GM12878 (cell line): ENCODE measurements at regions not wholly inside any gene's neighbourhood (a gene's known extent, or its start where the extent isn't known, plus 50 kb on each side); places are given as distances from the start of the nearest gene placed in this dataset.

Experiments
- ATAC-seq: fragments of 200-7000 bp; cut with Tn5 transposase; 3 replicates; pipeline ENCODE4 v1.9.1; 2020; ENCODE audit warnings: mild to moderate bottlenecking, moderate library complexity
- BruUV-seq: library from RNA; stranded (reverse); fragments of 400-500 nt; replicated peaks from 2 replicates; lab custom pipeline; 2021; lab: Mats Ljungman, UMichigan
- CTCF ChIA-PET: fragments of 300-600 bp; sonication (Branson Sonifier 250); formaldehyde crosslinking; extraction: SDS; loops from one replicate; lab custom pipeline; 2021; ENCODE audit warnings: inconsistent platforms; lab: Yijun Ruan, JAX
- POLR2A ChIA-PET: fragments of 350-600 bp; formaldehyde crosslinking; extraction: SDS; loops from one replicate; lab custom pipeline; 2021; ENCODE audit warnings: inconsistent platforms; lab: Charles Lee
- RAD21 ChIA-PET: fragments of 300-600 bp; sonication (Branson Sonifier 250); formaldehyde crosslinking; loops from one replicate; lab custom pipeline; 2023; ENCODE audit warnings: antibody characterized with exemption; ENCODE audit not compliant: unreplicated experiment; lab: Charles Lee
- SMC1A ChIA-PET: fragments of 300-600 bp; sonication (Branson Sonifier 250); formaldehyde crosslinking; loops from one replicate; lab custom pipeline; 2023; ENCODE audit not compliant: unreplicated experiment, uncharacterized antibody; lab: Charles Lee
- DNase-seq: peaks from one replicate; pipeline ENCODE4 v3.0.0-alpha.2; 2011; ENCODE audit warnings: low read depth, low spot score
- FAIRE-seq: peaks from 3 replicates; lab custom pipeline; 2011; peaks lifted over from hg19 to GRCh38; lab: Jason Lieb, UNC
- H2AFZ ChIP-seq: 2 replicates; pipeline ENCODE4 v1.6.0; 2011; ENCODE audit warnings: low read depth, low read length, control low read depth; ENCODE audit not compliant: control insufficient read depth
- H3K27ac ChIP-seq: 2 replicates; pipeline ENCODE4 v1.5.1; 2011; ENCODE audit warnings: control low read depth; ENCODE audit not compliant: control insufficient read depth, insufficient read depth
- H3K27me3 ChIP-seq, 2 experiments: replicated peaks in 1 of 2; 2 replicates each; pipeline versions ENCODE4 v1.6.0 to v1.6.1; 2011; ENCODE audit warnings: low read length in 1 of 2; ENCODE audit not compliant: control insufficient read depth in 2 of 2, insufficient read depth in 2 of 2
- H3K36me3 ChIP-seq, 2 experiments: 2 replicates each; pipeline ENCODE4 v1.5.1; 2011; ENCODE audit warnings: low read length in 1 of 2; ENCODE audit not compliant: control insufficient read depth in 2 of 2, insufficient read depth in 2 of 2
- H3K4me1 ChIP-seq: 2 replicates; pipeline ENCODE4 v1.6.1; 2011; ENCODE audit warnings: mild to moderate bottlenecking, low read length, moderate library complexity, mixed read lengths; ENCODE audit not compliant: control insufficient read depth, insufficient read depth
- H3K4me2 ChIP-seq: 2 replicates; pipeline ENCODE4 v1.6.0; 2011; ENCODE audit warnings: control low read depth; ENCODE audit not compliant: control insufficient read depth, insufficient read depth
- H3K4me3 ChIP-seq: fragments of 200-600 bp; sonication (generic); 2 replicates; pipeline ENCODE4 v1.5.1; 2016
- H3K79me2 ChIP-seq: 2 replicates; pipeline ENCODE4 v1.6.0; 2011; ENCODE audit warnings: low read length; ENCODE audit not compliant: control insufficient read depth, insufficient read depth
- H3K9ac ChIP-seq: 2 replicates; pipeline ENCODE4 v1.8.0; 2011; ENCODE audit warnings: low read length, control low read depth, mixed read lengths; ENCODE audit not compliant: control insufficient read depth, insufficient read depth
- H3K9me3 ChIP-seq: replicated peaks from 3 replicates; pipeline ENCODE4 v1.5.1; 2011; ENCODE audit warnings: mild to moderate bottlenecking, low read length; ENCODE audit not compliant: control insufficient read depth, insufficient read depth
- H4K20me1 ChIP-seq: 2 replicates; pipeline ENCODE4 v1.6.0; 2011; ENCODE audit not compliant: control insufficient read depth, insufficient read depth
- ASH2L ChIP-seq: fragments of 300-600, 200-600 bp; sonication (generic); IDR thresholded peaks from 2 replicates; pipeline ENCODE4 v1.6.1; 2017; ENCODE audit warnings: low read depth, mild to moderate bottlenecking, borderline replicate concordance
- BMI1 ChIP-seq: fragments of 450-650 bp; IDR thresholded peaks from 2 replicates; pipeline ENCODE4 v1.6.1; 2016; ENCODE audit warnings: mild to moderate bottlenecking, moderate library complexity, borderline replicate concordance
- HCFC1 ChIP-seq: fragments of 150-350 bp; IDR thresholded peaks from 2 replicates; pipeline ENCODE4 v1.6.1; 2014; ENCODE audit warnings: low read length
- JUND ChIP-seq: IDR thresholded peaks from 2 replicates; pipeline ENCODE4 v1.6.1; 2012; ENCODE audit warnings: low read depth, mild to moderate bottlenecking, low read length, improper control_type of control experiment, moderate library complexity
- MTA3 ChIP-seq: IDR thresholded peaks from 2 replicates; pipeline ENCODE4 v1.6.1; 2012; ENCODE audit warnings: low read length, inconsistent platforms, borderline replicate concordance
- NFYA ChIP-seq: IDR thresholded peaks from 2 replicates; pipeline ENCODE4 v1.6.1; 2011; ENCODE audit warnings: low read depth, mild to moderate bottlenecking, low read length, improper control_type of control experiment, borderline replicate concordance
- RAD51 ChIP-seq: fragments of 450-650 bp; IDR thresholded peaks from 2 replicates; pipeline ENCODE4 v1.6.1; 2016; ENCODE audit warnings: moderate library complexity, mild to moderate bottlenecking, inconsistent platforms
- SMARCA5 ChIP-seq: fragments of 450-650 bp; IDR thresholded peaks from 2 replicates; pipeline ENCODE4 v1.6.1; 2017; ENCODE audit warnings: mild to moderate bottlenecking
- TAF1 ChIP-seq: IDR thresholded peaks from 2 replicates; pipeline ENCODE4 v1.6.1; 2011; ENCODE audit warnings: mild to moderate bottlenecking, low read depth, low read length, borderline replicate concordance
- YY1 ChIP-seq: IDR thresholded peaks from 2 replicates; pipeline ENCODE4 v1.6.1; 2011; ENCODE audit warnings: low read depth, mild to moderate bottlenecking, low read length
- WGBS: methylation state at CpG from one replicate; pipeline ENCODE4 v1.1.6; 2016; ENCODE audit warnings: low lambda C conversion rate; ENCODE audit not compliant: insufficient replicate concordance, insufficient coverage; ENCODE audit errors: missing lambda C conversion rate; 5-methylcytosine and 5-hydroxymethylcytosine counted together
- in situ Hi-C: fragments of 300-500 bp; cut with MboI; formaldehyde crosslinking; loops from 9 replicates; pipeline ENCODE4 v1.14.3; 2018; ENCODE audit warnings: mixed read lengths
- intact Hi-C: fragments of 100-400 bp; cut with micrococcal nuclease; formaldehyde crosslinking; loops from one replicate; pipeline ENCODE4 v1.14.2; 2022; ENCODE audit not compliant: unreplicated experiment
- TF ChIP-seq, protein P1 (sequence below): fragments of 450-650 bp; IDR thresholded peaks from 2 replicates; pipeline ENCODE4 v1.6.1; 2014; ENCODE audit warnings: mild to moderate bottlenecking
- TF ChIP-seq, protein P2 (sequence below): fragments of 450-650 bp; IDR thresholded peaks from 2 replicates; pipeline ENCODE4 v1.6.1; 2016; ENCODE audit warnings: mild to moderate bottlenecking

DNA sequence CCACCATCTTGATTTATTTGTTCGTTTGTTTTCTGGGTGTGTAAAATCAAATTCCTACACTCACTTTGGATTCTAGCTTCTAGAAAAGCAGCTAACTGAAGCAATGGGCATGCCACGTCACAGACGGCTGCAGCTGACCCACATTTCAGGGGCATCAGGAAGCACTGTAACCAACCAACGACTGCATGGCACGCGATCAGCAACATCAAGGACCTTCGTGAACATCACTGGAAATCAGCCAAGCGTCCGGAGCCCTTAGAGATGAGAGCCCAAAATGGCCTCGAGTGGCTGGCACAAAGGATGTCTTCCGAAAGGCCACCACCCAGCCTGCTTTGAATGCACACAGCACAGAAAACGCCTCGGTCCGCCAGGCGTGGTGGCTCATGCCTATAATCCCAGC, 191.1 kb downstream of the OLFM1 start:
- Histone ChIP-seq H3K9me3 (no peaks in the 10 kb centered on the region), H3K4me1 (no peaks in the 10 kb centered on the region), H2AFZ (no peak overlapping the region)
- BruUV-seq = no TSS peak
- no peak for FAIRE-seq
- in situ Hi-C loops = no loop called here
- SMC1A ChIA-PET = interaction anchor here (0.8 kb wide), 1 partner anchor 221 kb away, joined by 3 read pairs; no protein-coding TSS in a partner anchor
- no peak for TF ChIP-seq SMARCA5
- TF ChIP-seq, all 136 proteins: peak for 0
- Histone ChIP-seq H4K20me1 (no peaks in the 10 kb centered on the region), H3K4me2 (no peak overlapping the region), H3K4me3 (no peak overlapping the region), H3K9ac (no peak overlapping the region), H3K27me3 (no peaks in the 10 kb centered on the region; a peak in 1 of 4 replicates), H3K27ac (no peak overlapping the region), H3K36me3 (no peaks in the 10 kb centered on the region), H3K79me2 (no peaks in the 10 kb centered on the region)
- ATAC-seq (no peak), DNase-seq (no peak)
- 33% methylated on average over 15 of the region's 15 CpGs for WGBS
- intact Hi-C loops = no loop called here
- RAD21 ChIA-PET = no interaction called here
- POLR2A ChIA-PET = no interaction called here
- CTCF ChIA-PET = no interaction called here

DNA sequence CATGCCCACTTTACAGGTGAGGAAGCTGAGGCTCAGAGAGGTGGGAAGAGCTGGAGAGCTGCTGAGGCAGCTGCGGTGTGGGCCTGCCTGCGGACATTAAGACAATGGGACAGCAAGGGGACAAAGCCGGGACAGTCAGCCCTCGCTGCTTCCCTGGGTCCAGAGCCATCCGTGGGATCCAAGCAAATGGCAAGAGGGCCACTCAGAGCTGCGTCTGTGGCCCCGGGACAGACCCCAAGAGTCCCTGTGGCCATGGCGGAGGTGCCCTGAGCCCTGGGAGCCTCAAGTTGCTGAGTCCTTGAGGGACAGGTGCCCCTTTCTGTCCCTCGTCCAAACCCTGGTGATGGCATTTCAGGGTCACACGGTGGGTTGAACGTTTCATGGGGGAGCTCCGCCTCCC, 191.9 kb downstream of the OLFM1 start:
- Histone ChIP-seq H3K4me3 (no peak overlapping the region), H3K27ac (no peak overlapping the region), H3K36me3 (no peaks in the 10 kb centered on the region), H3K79me2 (no peaks in the 10 kb centered on the region), H4K20me1 (no peaks in the 10 kb centered on the region), H3K27me3 (no peaks in the 10 kb centered on the region; a peak in 1 of 4 replicates), H3K9me3 (no peaks in the 10 kb centered on the region), H3K9ac (no peak overlapping the region), H3K4me1 (no peaks in the 10 kb centered on the region), H2AFZ (no peak overlapping the region), H3K4me2 (no peak overlapping the region)
- TF ChIP-seq BMI1 (no peak), MTA3 (no peak), JUND (no peak), YY1 (no peak), NFYA (no peak), ASH2L (no peak), RAD51 (no peak), HCFC1 (no peak), TAF1 (no peak)
- TF ChIP-seq, protein P1, sequence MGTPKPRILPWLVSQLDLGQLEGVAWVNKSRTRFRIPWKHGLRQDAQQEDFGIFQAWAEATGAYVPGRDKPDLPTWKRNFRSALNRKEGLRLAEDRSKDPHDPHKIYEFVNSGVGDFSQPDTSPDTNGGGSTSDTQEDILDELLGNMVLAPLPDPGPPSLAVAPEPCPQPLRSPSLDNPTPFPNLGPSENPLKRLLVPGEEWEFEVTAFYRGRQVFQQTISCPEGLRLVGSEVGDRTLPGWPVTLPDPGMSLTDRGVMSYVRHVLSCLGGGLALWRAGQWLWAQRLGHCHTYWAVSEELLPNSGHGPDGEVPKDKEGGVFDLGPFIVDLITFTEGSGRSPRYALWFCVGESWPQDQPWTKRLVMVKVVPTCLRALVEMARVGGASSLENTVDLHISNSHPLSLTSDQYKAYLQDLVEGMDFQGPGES = no peak
- TF ChIP-seq, protein P2, sequence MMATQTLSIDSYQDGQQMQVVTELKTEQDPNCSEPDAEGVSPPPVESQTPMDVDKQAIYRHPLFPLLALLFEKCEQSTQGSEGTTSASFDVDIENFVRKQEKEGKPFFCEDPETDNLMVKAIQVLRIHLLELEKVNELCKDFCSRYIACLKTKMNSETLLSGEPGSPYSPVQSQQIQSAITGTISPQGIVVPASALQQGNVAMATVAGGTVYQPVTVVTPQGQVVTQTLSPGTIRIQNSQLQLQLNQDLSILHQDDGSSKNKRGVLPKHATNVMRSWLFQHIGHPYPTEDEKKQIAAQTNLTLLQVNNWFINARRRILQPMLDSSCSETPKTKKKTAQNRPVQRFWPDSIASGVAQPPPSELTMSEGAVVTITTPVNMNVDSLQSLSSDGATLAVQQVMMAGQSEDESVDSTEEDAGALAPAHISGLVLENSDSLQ = no peak
- DNase-seq (no peak), ATAC-seq (no peak), FAIRE-seq (no peak)
- 40% methylated on average over 12 of the region's 12 CpGs for WGBS
- ChIA-PET POLR2A (no interaction called here), CTCF (no interaction called here), SMC1A (no interaction called here), RAD21 (no interaction called here)
- in situ Hi-C loops (no loop called here), intact Hi-C loops (no loop called here)
- no TSS peak for BruUV-seq
